ENCODE measurements at regions not wholly inside any gene's neighbourhood (a gene's known extent, or its start where the extent isn't known, plus 50 kb on each side); places are given as distances from the start of the nearest gene placed in this dataset.
"Not testable (repeated sequence)": the region's sequence is repeated elsewhere in the genome, so short reads cannot be mapped to it uniquely, and the experiment has no call there.

GRCh38 chr22:23424031-23424430 lies 156.1 kb downstream of the IGLL1 start (continued):
- TF ChIP-seq ZNF655 (CRISPR knock-in tag; IDR thresholded peaks at IDR 0.05), result no peak
- no peak for TF ChIP-seq E4F1 (CRISPR knock-in tag; IDR thresholded peaks at IDR 0.05; ENCODE audit: borderline replicate concordance)
- no peak for TF ChIP-seq ZSCAN29 (IDR thresholded peaks at IDR 0.05)
- no peak for TF ChIP-seq MIER1 (IDR thresholded peaks at IDR 0.05; ENCODE audit: low read depth)
- TF ChIP-seq ZNF197 (CRISPR knock-in tag; IDR thresholded peaks at IDR 0.05; ENCODE audit: low read depth), result no peak
- TF ChIP-seq EWSR1 (IDR thresholded peaks at IDR 0.05; ENCODE audit: borderline replicate concordance, low read depth, partially characterized antibody), result no peak
- TF ChIP-seq CCNT2 (IDR thresholded peaks at IDR 0.05; ENCODE audit: borderline replicate concordance, extremely low read depth, insufficient read length, low read depth, low read length), result no peak
- no peak for TF ChIP-seq HIVEP1 (CRISPR knock-in tag; IDR thresholded peaks at IDR 0.05)

GRCh38 chr22:23422281-23422680 lies 157.8 kb downstream of the IGLL1 start:
- H3K27me3 ChIP-seq (ENCODE audit: control insufficient read depth in 2 of 2, insufficient read depth in 2 of 2, low read length in 2 of 2), result peaks cover 0 to 21% of the 10 kb centered on the region in 2 experiments; a peak in 2 of 5 replicates
- in situ Hi-C loops (cut with MboI); H3K36me3 ChIP-seq (ENCODE audit: control insufficient read depth, insufficient read depth, low read length); intact Hi-C loops (cut with micrococcal nuclease); H3K27ac ChIP-seq (ENCODE audit: extremely low read depth, low read depth, low read length); H3K4me2 ChIP-seq (ENCODE audit: insufficient read depth, low read length); POLR2A ChIA-PET; H4K20me1 ChIP-seq (replicated peaks; ENCODE audit: control insufficient read depth, insufficient read depth, low read length); H3K4me1 ChIP-seq (replicated peaks in 1 of 2; ENCODE audit: control insufficient read depth in 2 of 2, insufficient read depth in 2 of 2, low read length in 2 of 2); FAIRE-seq; H3K79me2 ChIP-seq (ENCODE audit: control insufficient read depth, insufficient read depth, low read length); H3K9me1 ChIP-seq (ENCODE audit: control insufficient read depth, insufficient read depth, low read length); DNase-seq (ENCODE audit: extremely low read depth in 1 of 4, low spot score in 3 of 4); BruUV-seq (replicated peaks); H3K9me3 ChIP-seq (replicated peaks; ENCODE audit: control insufficient read depth, insufficient read depth, low read depth, low read length); H2AFZ ChIP-seq (ENCODE audit: low read depth, low read length); H3K4me3 ChIP-seq; H3K9ac ChIP-seq (ENCODE audit: insufficient read depth in 1 of 2, low read depth in 2 of 2, low read length in 2 of 2); ATAC-seq; CTCF ChIA-PET (ENCODE audit: low intra/inter-chr PET ratio): not testable (repeated sequence)
- 6% methylated on average over 4 of the region's 4 CpGs for WGBS (ENCODE audit: insufficient coverage, low coverage, missing lambda C conversion rate)

GRCh38 chr22:23421300-23421699 lies 158.8 kb downstream of the IGLL1 start:
- H3K9ac ChIP-seq (ENCODE audit: insufficient read depth in 1 of 2, low read depth in 2 of 2, low read length in 2 of 2); intact Hi-C loops (cut with micrococcal nuclease); BruUV-seq (replicated peaks); DNase-seq (ENCODE audit: extremely low read depth in 1 of 4, low spot score in 3 of 4); CTCF ChIA-PET (ENCODE audit: low intra/inter-chr PET ratio); H3K4me3 ChIP-seq; H3K27ac ChIP-seq (ENCODE audit: extremely low read depth, low read depth, low read length); H3K36me3 ChIP-seq (ENCODE audit: control insufficient read depth, insufficient read depth, low read length); in situ Hi-C loops (cut with MboI); ATAC-seq; H3K4me1 ChIP-seq (replicated peaks in 1 of 2; ENCODE audit: control insufficient read depth in 2 of 2, insufficient read depth in 2 of 2, low read length in 2 of 2); H3K9me1 ChIP-seq (ENCODE audit: control insufficient read depth, insufficient read depth, low read length); H2AFZ ChIP-seq (ENCODE audit: low read depth, low read length); H3K9me3 ChIP-seq (replicated peaks; ENCODE audit: control insufficient read depth, insufficient read depth, low read depth, low read length); FAIRE-seq; H4K20me1 ChIP-seq (replicated peaks; ENCODE audit: control insufficient read depth, insufficient read depth, low read length); H3K79me2 ChIP-seq (ENCODE audit: control insufficient read depth, insufficient read depth, low read length); H3K4me2 ChIP-seq (ENCODE audit: insufficient read depth, low read length): not testable (repeated sequence)
- H3K27me3 ChIP-seq (ENCODE audit: control insufficient read depth in 2 of 2, insufficient read depth in 2 of 2, low read length in 2 of 2), result peaks cover 0 to 21% of the 10 kb centered on the region in 2 experiments; a peak in 2 of 5 replicates
- POLR2A ChIA-PET, result interaction anchor here (0.6 kb wide), 1 partner anchor 10 kb away, joined by 3 read pairs; no protein-coding TSS in a partner anchor
- 11% methylated on average over 6 of the region's 6 CpGs for WGBS (ENCODE audit: insufficient coverage, low coverage, missing lambda C conversion rate)

Data from K562 (cell line).